Stimulated activated CD4-positive, alpha-beta T cell treated with anti-CD3 and anti-CD28 coated beads, Interleukin-1b, Interleukin-23, amount 100 ng/mL, for 1 hour (primary cell): ENCODE measurements at regions not wholly inside any gene's neighbourhood (a gene's known extent, or its start where the extent isn't known, plus 50 kb on each side); places are given as distances from the start of the nearest gene placed in this dataset.

Source experiments
- DNase-seq, 2 donors: peaks; one replicate each; pipeline ENCODE4 v3.0.0-alpha.2; 2020; ENCODE audit warnings: low read depth in 2 of 2

DNA sequence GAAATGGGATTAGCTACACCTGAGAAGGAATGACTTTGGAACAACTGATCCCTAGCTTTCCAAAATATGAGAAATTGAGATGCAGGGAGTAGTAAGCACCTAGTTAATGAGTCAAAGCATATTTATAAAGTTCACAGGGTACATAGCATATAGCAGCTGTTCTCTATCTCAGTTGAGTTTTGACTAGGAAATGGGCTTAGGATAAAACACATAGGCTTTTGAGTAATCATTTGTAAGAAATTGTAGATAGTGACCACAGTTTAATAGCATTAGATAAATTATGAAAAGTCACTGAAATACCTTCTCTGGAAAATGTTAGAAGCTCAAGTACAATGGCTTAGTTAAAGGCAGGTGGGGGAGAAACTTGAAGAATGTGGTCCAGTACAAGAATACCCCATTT lies 444.7 kb upstream of the TNP1 start:
- DNase-seq = no peak

DNA sequence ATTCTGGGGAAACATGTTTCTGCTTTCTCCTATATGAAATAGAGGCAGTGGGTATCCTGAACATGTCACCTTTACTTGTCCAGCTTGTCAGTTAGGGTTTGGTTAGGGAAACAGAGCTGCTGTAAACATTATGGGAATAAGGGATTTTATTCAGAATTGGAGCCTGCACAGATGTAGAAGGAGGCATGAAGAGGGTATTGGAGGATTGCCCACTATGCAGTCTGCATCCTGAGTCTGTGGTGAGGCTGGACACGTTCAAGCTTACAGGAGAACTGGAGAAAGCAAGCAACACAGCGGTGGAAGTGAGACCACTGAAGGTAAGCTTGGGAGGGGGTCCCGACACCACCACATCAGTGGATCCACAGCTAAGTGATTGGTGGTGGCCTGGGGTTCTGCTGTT lies 443.0 kb upstream of the TNP1 start:
- DNase-seq = no peak

DNA sequence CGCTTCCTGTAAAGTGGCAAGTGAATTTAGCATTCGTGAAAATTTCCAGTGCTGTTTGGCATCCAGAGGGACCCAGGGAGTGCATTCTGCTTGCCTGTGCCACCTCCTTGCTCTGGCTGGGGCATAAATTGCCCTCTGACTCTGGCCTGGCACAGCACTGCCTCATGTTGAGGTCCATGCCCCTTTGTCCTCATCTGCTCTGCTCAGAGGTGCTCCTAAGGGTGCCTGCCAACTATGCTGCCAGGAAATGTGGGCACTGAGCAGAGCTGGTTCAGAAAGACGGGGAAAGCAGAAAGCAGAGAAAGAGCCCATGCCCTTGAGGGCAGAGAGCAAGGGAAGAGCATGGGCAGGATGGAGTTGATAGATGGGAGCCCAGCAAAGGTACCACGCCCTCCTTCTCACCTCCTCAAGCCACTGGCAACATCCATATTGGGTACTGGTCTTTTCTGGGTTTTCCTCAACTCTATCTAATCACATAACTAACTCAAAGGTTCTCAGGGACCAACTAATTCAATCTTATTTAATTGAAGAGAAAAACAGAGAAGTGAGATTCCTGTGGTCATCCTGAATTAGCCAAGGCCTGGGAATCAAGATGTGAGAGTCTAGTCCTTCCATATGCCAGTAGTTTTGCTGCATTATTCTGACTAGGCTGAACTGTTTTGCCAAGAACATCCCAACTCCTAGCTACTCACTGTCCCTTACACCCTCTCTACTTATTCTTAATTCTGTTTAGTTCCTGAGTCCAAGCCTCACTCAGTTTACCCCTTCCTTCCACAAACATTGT lies 441.5 kb upstream of the TNP1 start:
- DNase-seq = no peak

DNA sequence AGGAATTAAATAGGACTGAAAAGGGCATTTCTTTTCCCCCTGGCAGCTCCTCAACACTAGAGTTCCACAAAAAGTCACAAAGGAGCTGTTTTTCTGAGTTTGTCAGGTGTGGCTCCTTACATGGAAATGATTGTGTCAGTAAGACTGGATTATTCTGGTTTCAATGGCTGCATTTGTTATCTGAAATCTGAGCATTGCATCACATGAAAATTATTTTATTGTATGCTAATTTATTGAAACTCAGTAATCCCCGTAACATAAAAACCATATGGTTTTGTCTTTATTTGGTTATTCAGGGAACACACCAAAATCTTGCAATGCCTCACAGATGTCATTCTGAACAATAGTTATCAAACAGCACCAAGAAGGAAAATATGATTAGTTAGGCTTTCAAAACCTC lies 439.7 kb upstream of the TNP1 start:
- no peak for DNase-seq

DNA sequence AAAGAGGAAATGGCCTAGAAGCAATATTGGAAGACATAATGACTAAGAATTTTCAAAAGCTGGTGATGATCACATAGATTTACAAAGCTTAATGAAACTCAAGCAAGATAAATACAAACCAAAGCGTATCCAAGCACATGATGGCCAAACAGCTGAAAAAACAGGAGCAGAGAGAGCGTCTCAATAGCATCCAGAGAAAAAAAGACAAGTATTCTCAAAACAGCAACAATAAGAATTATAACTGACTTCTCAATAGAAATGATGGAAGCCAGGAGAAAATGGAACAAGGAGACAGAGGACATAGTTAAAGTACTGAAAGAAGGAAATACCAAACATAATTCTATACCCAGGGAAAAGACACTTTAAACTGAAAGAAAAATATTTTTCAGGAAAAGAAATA lies 437.2 kb upstream of the TNP1 start:
- no peak for DNase-seq

DNA sequence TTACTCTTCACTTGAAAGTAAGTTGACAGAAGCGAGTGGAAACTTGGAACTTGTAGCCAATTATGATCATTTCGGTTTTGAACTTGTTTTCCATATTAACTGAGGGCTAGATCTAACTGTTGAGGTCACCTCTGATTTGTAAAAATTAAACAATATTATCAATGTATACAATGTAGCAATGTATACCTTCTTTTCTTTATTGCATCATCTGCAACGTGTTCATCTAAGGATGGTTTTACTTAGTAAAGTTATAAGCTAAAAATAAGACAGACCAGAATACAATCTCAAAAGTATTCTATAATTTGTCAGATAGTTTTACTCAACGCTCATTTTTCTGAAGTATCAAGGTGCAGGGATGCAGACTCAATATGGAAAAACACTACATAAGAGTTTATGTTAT lies 435.0 kb upstream of the TNP1 start:
- DNase-seq = no peak

DNA sequence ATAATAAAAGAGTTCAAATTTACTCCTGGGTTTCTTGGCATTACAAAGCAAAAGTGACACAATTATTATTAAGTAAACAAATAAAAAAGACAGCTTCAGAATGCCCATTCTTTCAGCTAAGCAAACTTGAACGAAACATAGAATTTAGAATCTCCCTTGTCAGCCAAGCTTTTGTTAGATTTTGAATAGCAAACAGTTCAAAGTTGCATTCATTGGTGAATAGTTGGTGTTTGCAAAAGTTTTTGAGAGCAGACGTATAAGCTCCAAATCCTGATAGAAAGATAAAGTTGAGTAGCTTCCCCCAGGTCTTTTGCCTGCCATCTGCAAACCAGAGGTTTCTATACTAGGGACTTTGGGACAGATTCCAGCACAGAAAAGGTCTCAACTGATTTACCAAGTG lies 434.3 kb upstream of the TNP1 start:
- no peak for DNase-seq

DNA sequence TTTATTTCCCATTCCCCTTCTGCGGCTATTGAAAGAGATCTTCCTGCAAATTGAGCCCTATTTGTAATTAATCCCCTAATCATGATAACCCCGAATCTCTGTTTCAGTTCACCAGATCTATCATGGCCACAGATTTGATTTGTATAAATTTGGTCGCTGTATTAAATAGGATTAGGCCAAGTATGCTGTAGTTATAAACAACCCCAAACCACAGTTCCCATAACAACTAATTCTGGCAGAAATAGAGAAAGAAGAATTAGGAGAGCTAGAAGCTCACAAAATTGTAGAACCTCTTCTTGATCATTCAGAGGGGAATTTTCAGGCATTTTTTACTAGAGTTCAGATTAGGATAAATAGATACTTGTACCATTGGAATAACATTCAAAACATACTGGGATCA lies 433.7 kb upstream of the TNP1 start:
- no peak for DNase-seq

DNA sequence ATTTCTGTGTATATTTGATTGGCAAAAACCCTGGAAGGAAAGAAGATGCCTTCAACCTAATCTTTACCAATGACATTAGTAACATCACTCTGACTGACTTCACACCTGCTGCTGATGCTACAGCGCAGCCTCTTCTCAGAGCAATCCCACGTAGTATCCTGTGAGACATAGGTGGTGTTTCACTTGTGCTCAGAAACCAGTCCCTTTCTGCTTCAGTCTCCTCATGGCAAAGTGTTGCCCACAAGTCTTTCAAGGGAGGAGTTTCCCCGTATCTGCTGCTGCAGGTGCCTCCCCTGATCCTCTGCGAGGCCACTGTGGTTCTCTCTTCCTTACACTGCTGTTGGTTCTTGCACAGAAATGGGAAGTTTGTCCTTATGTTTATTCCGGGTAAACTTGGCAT lies 433.2 kb upstream of the TNP1 start:
- DNase-seq = no peak

DNA sequence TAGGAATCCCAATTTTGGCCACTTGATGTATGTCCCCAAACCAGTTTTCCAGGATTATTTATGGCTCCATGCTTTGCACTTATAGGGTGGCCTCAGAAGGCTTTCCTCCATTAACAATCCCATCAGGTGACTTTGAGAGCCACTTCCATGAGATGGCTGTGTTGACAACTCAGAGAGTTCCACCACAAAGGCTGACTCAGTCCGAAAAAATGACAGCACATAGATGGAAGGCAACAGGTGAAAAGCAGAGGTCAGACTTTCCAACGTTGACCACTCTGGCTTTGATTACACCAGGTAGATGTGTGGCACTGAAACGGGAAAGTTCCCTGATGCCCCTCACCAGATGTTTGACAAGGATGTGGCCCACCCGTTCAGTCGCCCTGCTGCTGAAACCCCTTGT lies 431.4 kb upstream of the TNP1 start:
- no peak for DNase-seq

DNA sequence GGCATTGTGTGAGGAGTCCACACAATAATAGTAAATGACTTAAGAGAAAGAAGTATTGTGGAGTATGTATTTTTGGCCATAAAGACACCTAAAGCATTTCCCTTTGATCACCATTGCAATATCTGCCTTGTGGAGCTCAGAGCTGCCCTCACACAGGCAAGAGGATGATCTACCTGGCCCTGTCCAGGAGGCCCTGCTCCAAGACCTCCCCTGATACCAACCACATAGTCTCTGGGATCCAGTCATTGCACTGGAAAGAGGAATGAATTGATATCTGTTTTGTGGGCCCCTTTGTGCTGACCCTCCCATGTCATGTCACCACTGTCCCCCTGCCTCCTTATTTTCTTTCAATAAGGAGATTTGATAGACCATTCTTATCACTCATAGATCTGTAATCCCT lies 430.6 kb upstream of the TNP1 start:
- no peak for DNase-seq

DNA sequence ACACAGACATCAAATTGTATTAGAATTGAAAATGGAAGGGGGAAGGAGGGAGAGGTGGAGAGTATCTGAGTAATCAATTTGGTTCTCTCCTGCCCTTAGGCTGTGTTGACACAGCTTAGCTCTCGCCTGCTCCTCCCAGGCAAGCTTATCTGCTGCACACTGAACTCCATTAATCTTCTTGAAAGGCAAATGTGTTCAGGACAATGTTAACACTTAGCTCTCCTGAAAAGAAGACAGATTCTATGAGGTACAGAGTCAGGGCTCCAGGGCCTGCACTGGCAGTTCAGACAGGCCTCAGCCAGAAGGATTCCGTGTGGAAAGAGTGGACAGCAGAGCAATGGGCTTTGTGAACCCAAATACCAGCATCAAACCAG lies 430.0 kb upstream of the TNP1 start:
- DNase-seq = no peak

DNA sequence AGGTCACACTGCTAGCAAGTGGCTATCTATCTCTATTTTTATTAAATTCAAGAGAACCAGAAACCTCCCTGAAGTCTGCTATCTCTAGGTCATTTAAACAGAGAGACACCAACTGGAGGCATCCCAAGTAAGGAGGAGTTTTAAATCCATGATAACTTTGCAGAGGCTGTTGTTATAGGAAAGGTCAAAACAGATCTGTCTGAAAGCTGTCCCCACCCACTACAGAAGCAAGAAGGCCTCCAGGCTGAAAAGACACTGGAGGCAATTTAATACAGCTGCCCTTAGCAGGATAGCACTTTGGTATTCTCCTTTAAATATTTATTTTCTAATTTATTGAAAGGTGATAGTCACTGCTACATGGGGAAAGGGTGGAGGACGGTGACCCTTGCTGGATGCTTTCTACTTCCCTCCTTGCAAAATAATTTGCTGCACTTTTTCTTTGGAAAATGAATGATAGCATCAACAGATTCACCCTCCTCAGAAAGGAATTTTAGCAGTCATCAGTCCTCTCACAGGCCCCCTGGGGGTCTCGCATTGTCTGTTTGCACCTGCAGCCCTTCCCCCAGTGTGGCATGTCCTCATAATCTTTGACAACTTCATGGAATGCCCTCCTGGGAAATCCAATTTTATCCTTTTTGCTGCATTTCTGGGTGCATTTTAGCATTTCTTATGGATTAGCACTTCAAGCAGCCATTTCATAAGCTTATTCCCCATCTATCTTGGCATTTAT lies 429.5 kb upstream of the TNP1 start:
- no peak for DNase-seq

DNA sequence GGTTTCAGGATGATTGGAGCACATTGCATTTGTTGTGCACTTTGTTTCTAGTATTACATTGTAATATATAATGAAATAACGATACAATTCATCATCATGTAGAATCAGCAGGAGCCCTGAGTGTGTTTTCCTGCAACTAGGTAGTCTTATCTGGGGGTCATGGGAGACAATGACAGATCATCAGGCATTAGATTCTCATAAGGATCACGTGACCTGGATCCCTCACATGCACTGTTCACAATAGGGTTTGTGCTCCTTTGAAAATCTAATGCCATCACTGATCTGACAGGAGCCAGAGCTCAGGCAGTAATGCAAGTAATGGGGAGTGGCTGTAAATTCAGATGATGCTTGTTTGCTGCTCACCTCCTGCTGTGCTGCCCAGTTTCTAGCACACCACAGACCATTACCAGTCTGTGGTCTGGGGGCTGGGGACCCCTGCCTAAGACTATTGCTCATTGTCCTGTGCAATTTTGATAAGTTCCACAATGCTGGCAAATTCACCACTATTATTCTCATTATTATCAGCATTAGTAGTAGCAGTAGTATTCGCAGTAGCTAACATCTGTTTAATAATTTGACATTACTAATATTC lies 428.7 kb upstream of the TNP1 start:
- DNase-seq = no peak

DNA sequence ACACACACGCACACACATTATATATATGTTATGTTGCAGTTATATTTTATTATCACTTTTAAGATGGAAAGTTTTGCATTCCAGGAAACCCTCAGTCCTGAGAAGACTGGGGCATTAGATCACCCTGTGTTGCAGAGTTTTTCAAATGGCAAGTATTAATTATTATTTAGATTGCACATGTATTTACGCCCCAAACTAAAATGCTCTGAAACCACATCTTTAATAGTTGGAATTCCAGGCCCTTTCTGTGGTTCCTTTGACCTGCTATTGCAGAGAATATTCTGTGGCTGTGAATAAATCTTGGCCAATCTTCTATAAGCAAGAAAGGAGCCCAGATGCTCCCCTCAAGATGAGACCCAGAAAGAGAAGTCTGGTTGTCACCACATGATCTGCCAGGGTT lies 427.0 kb upstream of the TNP1 start:
- no peak for DNase-seq

DNA sequence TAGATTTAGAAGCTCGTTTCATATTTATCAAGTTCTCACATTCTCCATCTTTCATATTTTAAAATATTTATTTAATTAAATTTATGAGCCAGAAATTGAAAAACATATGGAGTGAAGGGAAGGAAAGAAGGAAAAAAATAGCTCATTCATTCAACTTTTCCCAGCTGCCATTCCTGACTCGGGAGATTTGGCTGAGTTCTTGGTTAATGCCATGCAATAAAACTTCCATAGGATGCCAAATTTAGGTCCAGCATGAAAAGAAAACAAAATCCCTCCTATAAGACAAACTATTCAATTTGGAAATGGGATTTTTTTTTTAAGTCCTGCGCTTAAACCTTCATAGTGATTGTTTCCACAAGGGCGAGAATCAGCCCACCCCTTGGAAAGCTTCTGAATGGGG lies 426.1 kb upstream of the TNP1 start:
- DNase-seq = no peak

DNA sequence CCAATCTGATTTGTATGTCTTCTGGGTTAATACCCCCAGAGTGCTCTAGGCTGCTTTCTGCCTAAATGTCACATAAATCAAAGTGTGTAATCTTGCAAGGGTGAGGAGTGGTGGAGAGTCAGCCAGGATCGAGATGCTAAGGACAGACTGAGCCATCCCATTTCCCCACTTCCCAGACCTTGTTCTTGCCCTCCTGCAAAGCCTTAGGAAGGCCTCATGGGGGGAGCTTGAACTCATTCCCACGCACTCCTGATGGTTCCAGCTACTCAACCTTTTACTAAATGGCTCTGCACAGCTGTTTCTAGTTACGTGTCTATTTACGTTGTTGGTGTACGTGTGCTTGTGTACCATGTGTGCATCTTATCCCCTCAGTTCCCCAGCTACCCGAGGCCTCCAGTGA lies 423.6 kb upstream of the TNP1 start:
- no peak for DNase-seq

DNA sequence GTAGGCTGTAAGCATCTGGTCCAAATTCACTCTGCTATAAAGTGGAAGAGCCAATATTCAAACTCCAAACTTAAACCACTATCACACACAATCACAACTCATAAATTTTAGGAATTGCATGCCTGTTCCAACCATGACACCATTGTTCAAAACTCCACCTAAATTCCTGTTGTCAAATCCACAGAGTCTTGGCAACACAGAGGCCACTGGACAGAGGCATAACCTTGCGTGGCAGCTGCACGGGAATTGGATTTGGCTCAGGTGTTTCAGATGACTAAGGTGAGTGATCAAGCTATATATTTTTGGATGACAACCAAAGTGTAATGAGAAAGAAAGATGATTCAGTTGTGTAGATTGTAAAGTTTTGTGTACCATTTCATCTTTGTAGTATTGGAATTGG lies 422.7 kb upstream of the TNP1 start:
- DNase-seq = no peak

DNA sequence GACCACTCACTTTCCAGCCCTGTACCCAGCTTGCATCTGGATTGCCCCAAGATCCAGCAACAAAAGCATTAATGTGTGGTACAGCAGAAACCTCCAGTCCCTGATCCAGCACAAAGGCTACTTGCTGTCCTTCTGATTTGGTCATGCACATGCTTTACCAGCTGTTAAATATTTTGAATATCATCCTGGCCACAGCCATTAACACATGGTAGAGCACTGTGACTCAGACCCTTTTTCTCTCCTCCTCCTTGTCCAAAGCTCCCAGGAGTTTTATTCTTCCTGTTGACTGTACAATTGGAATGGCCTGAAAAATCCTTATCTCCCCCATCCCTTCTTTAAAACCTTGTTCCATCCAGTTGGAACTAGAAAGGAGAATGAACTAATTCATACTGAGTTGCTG lies 419.7 kb upstream of the TNP1 start:
- no peak for DNase-seq

DNA sequence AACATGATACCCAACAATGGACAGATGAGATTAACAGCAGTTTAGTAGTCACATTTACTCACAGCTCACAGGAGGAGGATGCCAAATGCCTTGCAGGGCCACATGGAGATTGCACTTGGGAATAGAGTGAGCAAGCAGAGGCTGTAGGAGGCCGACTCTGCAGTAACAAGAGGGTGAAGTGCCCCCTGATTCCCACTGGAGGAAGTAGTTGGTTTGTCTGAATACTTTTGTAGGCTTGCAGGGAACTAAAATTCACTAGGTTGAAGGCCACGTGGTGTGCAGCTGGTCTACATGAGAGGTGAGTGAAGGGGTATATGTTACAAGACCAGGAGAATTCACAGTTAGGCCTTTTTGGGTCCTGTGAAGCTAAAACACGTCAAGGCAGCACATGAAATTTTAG lies 419.3 kb upstream of the TNP1 start:
- no peak for DNase-seq

DNA sequence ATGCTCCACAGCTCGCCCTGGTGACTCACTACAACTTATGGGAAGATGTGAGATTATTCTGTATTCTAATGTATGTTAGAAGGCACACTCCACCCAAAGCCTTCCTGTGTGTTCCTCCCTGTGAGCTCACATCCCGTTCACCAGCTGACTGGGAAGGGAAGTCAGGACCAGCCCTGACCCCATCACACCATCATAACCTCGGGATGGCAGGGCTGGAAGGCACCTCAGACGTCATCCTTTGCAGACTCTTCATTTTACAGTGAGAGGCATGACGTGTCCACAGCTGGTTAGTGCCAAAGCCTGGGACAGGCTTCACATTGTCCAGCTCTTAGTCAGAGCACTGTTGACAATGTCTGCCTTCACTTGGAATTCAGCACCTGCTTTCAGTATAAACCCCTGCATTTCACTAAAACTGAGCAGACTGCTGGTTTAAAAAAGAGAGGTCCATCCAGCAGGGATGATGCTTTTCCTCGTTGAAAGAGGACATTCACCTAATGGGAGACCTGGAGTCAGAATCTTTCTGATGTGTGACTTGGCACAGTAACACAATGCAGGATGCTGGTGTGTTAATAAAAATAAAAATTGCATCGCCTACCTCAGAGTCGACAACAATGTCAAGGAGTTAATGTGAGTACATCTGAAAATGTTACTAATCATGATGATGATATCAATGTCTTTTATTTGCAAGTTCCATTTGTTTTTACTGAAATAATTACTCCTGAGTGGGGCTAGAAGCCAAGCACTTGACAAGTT lies 418.0 kb upstream of the TNP1 start:
- no peak for DNase-seq

DNA sequence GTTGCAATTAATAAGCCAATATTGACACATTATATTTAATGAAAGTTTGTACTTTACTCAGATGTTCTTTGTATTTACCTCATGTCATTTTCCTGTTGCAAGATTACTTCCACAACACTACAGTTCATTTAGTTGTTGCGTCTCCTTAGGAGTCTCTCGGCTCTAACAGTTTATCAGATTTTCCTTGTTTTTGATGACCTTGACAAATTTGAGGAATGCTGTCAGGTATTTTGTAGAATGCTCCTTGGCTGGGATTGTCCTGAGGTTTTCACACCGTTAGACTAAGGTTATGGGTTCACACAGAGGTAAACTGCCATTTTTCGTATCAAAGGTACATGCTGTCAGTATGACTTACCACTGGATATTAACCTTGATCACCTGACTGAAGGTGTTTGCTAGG lies 416.6 kb upstream of the TNP1 start:
- DNase-seq = no peak

DNA sequence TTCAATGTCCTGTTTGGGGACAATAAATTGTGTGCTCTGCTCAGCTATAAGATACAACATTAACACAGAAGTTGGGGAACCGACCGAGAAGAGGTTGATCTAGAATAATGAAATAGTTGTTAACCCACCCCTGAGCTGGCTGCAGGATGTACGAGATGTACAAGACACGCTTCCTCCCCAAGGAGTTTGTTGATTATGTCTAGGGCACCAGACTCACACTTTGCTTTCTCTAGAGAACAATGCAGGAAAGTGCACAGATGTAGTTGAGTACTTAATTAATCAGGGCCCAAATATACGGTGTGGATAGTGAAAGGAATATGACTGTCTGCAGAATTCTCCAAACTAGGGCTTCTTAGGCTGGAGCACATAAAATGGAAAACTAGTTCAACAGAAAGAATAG lies 415.2 kb upstream of the TNP1 start:
- DNase-seq = no peak
